Lung (tissue), 11 donors: ENCODE measurements at regions not wholly inside any gene's neighbourhood (a gene's known extent, or its start where the extent isn't known, plus 50 kb on each side); places are given as distances from the start of the nearest gene placed in this dataset.

Experiments used
- ATAC-seq: fragments of 200-7000 bp; cut with Tn5 transposase; one replicate; pipeline ENCODE4 v1.9.1; 2020; ENCODE audit warnings: moderate number of reproducible peaks; ENCODE audit not compliant: insufficient read depth, low FRiP score
- DNase-seq, 3 donors: peaks; one replicate each; pipeline ENCODE4 v3.0.0-alpha.2; 2013 to 2017
- H3K27ac ChIP-seq, 2 donors: one replicate each; pipeline ENCODE4 v1.5.1; 2013; ENCODE audit warnings: mild to moderate bottlenecking in 2 of 2, moderate library complexity in 2 of 2, control low read depth in 1 of 2, inconsistent platforms in 1 of 2, low read depth in 1 of 2, low read length in 1 of 2
- H3K27me3 ChIP-seq, 3 donors: one replicate each; pipeline ENCODE4 v1.5.1; 2013; ENCODE audit warnings: low read length in 2 of 3; ENCODE audit not compliant: control insufficient read depth in 3 of 3, insufficient read depth in 3 of 3
- H3K36me3 ChIP-seq, 4 donors: one replicate each; pipeline ENCODE4 v1.5.1; 2013; ENCODE audit warnings: low read length in 4 of 4, mild to moderate bottlenecking in 1 of 4, moderate library complexity in 1 of 4; ENCODE audit not compliant: control insufficient read depth in 4 of 4, insufficient read depth in 4 of 4
- H3K4me1 ChIP-seq, 5 donors: one replicate each; pipeline ENCODE4 v1.5.1; 2013; ENCODE audit warnings: low read length in 5 of 5, mild to moderate bottlenecking in 2 of 5, moderate library complexity in 1 of 5; ENCODE audit not compliant: control insufficient read depth in 5 of 5, insufficient read depth in 5 of 5
- H3K4me3 ChIP-seq: one replicate; pipeline ENCODE4 v1.5.1; 2013; ENCODE audit warnings: mild to moderate bottlenecking, control low read depth, moderate library complexity
- H3K9ac ChIP-seq, 2 donors: one replicate each; pipeline ENCODE4 v1.5.1; 2013; ENCODE audit warnings: low read length in 2 of 2, control low read depth in 1 of 2; ENCODE audit not compliant: insufficient read depth in 1 of 2
- H3K9me3 ChIP-seq, 4 donors: one replicate each; pipeline ENCODE4 v1.5.1; 2013; ENCODE audit warnings: low read length in 3 of 4, mild to moderate bottlenecking in 1 of 4, moderate library complexity in 1 of 4; ENCODE audit not compliant: control insufficient read depth in 4 of 4, insufficient read depth in 3 of 4
- WGBS, 2 donors: extraction: QIAGEN DNeasy Blood & Tissue Kit; methylation state at CpG; one replicate each; pipeline ENCODE4 v1.1.7; 2013; 5-methylcytosine and 5-hydroxymethylcytosine counted together
- TF ChIP-seq, protein P1 (sequence below): IDR thresholded peaks from 2 replicates; pipeline ENCODE4 v1.5.1; 2012; ENCODE audit warnings: mild to moderate bottlenecking; ENCODE audit errors: control extremely low read depth, extremely low read depth
- donor health status: control.
- donor health status: control.
- donor health status: Bipolar disorder and iron deficiency.
- donor health status: healthy.
- donor health status: DM: yes; HTN: yes; CAD: no.

DNA sequence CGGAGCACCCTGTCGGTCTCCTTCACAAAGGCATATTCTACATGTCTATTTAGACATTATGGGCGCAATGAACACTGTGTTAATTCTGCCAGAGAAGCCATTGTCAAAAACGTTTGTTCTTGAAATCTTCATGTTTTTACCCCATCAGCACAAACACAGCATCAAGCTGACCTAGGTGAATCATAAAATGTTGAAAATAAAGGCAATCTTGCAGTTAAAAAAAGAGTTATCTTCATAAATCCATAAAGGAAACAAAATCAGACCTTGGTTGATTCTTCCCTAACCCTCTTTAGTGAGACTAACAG is 154.9 kb downstream of the DIO2 start:
- H3K9ac ChIP-seq, result no peak overlapping the region
- no peak overlapping the region for H3K27ac ChIP-seq
- H3K4me1 ChIP-seq, result no peaks in the 10 kb centered on the region
- ATAC-seq (no peak), DNase-seq (no peak)
- whole genome bisulfite sequencing, 2 donors, result 29 to 32% methylated on average over 4 of the region's 4 CpGs
- H3K9me3 ChIP-seq, result peaks cover 0 to 5% (median 0%) of the 10 kb centered on the region in 4 donors
- no peaks in the 10 kb centered on the region for H3K27me3 ChIP-seq
- TF ChIP-seq, protein P1, sequence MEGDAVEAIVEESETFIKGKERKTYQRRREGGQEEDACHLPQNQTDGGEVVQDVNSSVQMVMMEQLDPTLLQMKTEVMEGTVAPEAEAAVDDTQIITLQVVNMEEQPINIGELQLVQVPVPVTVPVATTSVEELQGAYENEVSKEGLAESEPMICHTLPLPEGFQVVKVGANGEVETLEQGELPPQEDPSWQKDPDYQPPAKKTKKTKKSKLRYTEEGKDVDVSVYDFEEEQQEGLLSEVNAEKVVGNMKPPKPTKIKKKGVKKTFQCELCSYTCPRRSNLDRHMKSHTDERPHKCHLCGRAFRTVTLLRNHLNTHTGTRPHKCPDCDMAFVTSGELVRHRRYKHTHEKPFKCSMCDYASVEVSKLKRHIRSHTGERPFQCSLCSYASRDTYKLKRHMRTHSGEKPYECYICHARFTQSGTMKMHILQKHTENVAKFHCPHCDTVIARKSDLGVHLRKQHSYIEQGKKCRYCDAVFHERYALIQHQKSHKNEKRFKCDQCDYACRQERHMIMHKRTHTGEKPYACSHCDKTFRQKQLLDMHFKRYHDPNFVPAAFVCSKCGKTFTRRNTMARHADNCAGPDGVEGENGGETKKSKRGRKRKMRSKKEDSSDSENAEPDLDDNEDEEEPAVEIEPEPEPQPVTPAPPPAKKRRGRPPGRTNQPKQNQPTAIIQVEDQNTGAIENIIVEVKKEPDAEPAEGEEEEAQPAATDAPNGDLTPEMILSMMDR, result no peak
- no peaks in the 10 kb centered on the region for H3K36me3 ChIP-seq
- no peak overlapping the region for H3K4me3 ChIP-seq

DNA sequence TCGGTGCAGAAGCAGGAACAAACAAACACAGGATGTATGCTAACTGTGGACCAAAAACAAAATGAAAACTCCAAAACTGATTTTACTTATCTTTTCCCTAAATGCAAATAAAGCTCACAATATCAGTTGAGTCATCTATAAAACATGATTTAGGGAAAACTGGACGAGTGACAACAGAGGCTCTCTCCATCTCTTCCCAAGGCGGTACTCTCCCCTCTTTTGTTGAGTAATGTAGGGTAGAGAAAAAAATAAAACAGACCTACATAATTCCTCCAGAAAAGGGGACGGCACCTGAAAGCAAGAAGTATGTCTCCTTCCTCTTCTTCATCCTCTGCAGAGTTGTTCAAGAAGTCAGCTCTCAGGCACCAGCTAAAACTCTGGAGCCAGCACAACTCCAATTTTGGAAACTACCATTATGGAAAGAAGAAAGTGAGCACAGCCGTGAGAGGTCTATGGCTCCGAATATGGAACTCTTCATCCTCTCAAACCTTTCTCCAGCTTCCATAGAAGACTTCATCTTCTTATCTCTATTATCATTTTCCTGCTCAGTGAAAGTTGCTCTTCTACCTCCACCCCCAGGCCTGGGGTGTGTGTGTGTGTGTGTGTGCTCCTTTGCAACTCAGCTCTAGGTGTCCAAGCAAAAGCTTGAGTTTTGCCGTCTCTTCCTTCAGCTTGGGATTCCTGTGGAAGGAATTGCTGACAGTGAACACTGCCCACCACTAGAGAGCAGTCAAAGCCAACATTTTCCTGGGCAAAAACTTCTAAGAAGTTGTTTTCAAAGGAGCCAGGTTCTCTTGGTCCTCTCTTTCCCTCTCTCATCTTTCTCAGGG is 155.4 kb downstream of the DIO2 start:
- H3K27ac ChIP-seq, result no peak overlapping the region
- H3K4me1 ChIP-seq, result no peaks in the 10 kb centered on the region
- ATAC-seq (peak; percentile 47), DNase-seq (peak; percentile 58 to 82 (median 73))
- no peak overlapping the region for H3K4me3 ChIP-seq
- TF ChIP-seq, protein P1, result peak; percentile 3
- 61 to 67% methylated on average over 7 of the region's 7 CpGs for WGBS, 2 donors
- no peaks in the 10 kb centered on the region for H3K36me3 ChIP-seq
- no peaks in the 10 kb centered on the region for H3K27me3 ChIP-seq
- H3K9ac ChIP-seq, result no peak overlapping the region
- peaks cover 0 to 5% (median 0%) of the 10 kb centered on the region in 4 donors for H3K9me3 ChIP-seq

DNA sequence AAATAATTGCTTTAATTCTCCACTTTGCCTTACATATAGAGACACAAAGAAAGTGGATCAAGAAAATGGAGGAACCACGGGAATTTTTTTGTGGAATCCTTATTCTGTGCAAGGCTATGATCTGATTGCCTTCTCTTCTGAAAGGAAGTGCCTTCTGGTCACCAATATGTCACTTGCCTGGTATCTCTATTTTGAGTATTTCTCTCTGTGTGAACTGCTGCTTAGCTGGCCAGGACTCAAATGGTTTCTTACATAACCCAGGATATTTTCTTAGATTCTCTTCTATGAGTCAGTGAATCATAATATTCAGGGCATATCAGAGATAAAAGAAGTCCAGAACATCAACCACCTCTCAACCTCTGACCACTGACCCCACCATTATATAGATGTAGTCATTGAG is 156.1 kb downstream of the DIO2 start:
- ATAC-seq (no peak), DNase-seq (no peak)
- TF ChIP-seq, protein P1, result no peak
- WGBS, 2 donors, result 65 to 66% methylated on average over 1 of the region's 1 CpG
- no peak overlapping the region for H3K9ac ChIP-seq
- no peaks in the 10 kb centered on the region for H3K36me3 ChIP-seq
- peaks cover 0 to 5% (median 0%) of the 10 kb centered on the region in 4 donors for H3K9me3 ChIP-seq
- H3K4me1 ChIP-seq, result no peaks in the 10 kb centered on the region
- H3K4me3 ChIP-seq, result no peak overlapping the region
- no peaks in the 10 kb centered on the region for H3K27me3 ChIP-seq
- no peak overlapping the region for H3K27ac ChIP-seq
